Loucy (cell line): ENCODE measurements at regions not wholly inside any gene's neighbourhood (a gene's known extent, or its start where the extent isn't known, plus 50 kb on each side); places are given as distances from the start of the nearest gene placed in this dataset.

ENCODE experiments used
- H2AFZ ChIP-seq: fragments of 200-600 bp; sonication (generic); 2 replicates; pipeline ENCODE4 v1.6.0; 2016; ENCODE audit warnings: antibody characterized with exemption, mild to moderate bottlenecking, low read length, moderate library complexity
- H3F3A ChIP-seq: fragments of 200-600 bp; 2 replicates; pipeline ENCODE4 v1.6.0; 2016; ENCODE audit warnings: antibody characterized with exemption, low read depth, mild to moderate bottlenecking
- H3K27me3 ChIP-seq: fragments of 200-600 bp; sonication (generic); 2 replicates; pipeline ENCODE4 v1.6.1; 2014; ENCODE audit warnings: low read length, mild to moderate bottlenecking; ENCODE audit not compliant: insufficient read depth, poor library complexity, severe bottlenecking
- H3K36me3 ChIP-seq: fragments of 200-600 bp; sonication (generic); 2 replicates; pipeline ENCODE4 v1.6.1; 2016; ENCODE audit warnings: low read length; ENCODE audit not compliant: insufficient read depth
- H3K4me1 ChIP-seq: fragments of 200-600 bp; sonication (generic); 2 replicates; pipeline ENCODE4 v1.5.1; 2014; ENCODE audit warnings: low read length, mild to moderate bottlenecking; ENCODE audit not compliant: insufficient read depth, poor library complexity, severe bottlenecking
- H3K4me2 ChIP-seq: fragments of 200-600 bp; sonication (generic); 2 replicates; pipeline ENCODE4 v1.6.0; 2014; ENCODE audit warnings: antibody characterized with exemption, low read length, low read depth, mild to moderate bottlenecking; ENCODE audit not compliant: poor library complexity, severe bottlenecking
- H3K4me3 ChIP-seq: fragments of 200-600 bp; sonication (generic); 2 replicates; pipeline ENCODE4 v1.5.1; 2014; ENCODE audit warnings: low read length, mild to moderate bottlenecking, mixed read lengths; ENCODE audit not compliant: poor library complexity, severe bottlenecking
- H3K79me2 ChIP-seq: fragments of 200-600 bp; sonication (generic); 2 replicates; pipeline ENCODE4 v1.6.1; 2014; ENCODE audit warnings: low read length; ENCODE audit not compliant: insufficient read depth
- H3K9ac ChIP-seq: fragments of 200-600 bp; sonication (generic); 2 replicates; pipeline ENCODE4 v1.6.0; 2014; ENCODE audit warnings: mild to moderate bottlenecking, low read depth, low read length, moderate library complexity; ENCODE audit not compliant: poor library complexity, severe bottlenecking
- H3K9me2 ChIP-seq: fragments of 200-600 bp; sonication (generic); replicated peaks from 2 replicates; pipeline ENCODE4 v1.6.1; 2016; ENCODE audit warnings: low read depth, low read length, mixed read lengths
- H3K9me3 ChIP-seq: fragments of 200-600 bp; sonication (generic); 2 replicates; pipeline ENCODE4 v1.6.1; 2014; ENCODE audit warnings: mild to moderate bottlenecking, antibody characterized with exemption, low read length, low read depth; ENCODE audit not compliant: insufficient read depth
- H4K20me1 ChIP-seq: fragments of 200-600 bp; sonication (generic); 2 replicates; pipeline ENCODE4 v1.6.0; 2014; ENCODE audit warnings: antibody characterized with exemption, low read length, mild to moderate bottlenecking; ENCODE audit not compliant: insufficient read depth, poor library complexity, severe bottlenecking
- EZH2phosphoT487 ChIP-seq: fragments of 200-600 bp; IDR thresholded peaks from 2 replicates; pipeline ENCODE4 v1.6.1; 2018; ENCODE audit warnings: antibody characterized with exemption, mild to moderate bottlenecking, moderate library complexity, borderline replicate concordance
- TF ChIP-seq, protein P1 (sequence below): fragments of 200-600 bp; sonication (generic); conservative IDR thresholded peaks from 2 replicates; pipeline ENCODE4 v1.5.1; 2014; ENCODE audit warnings: mild to moderate bottlenecking, antibody characterized with exemption, low read length

DNA sequence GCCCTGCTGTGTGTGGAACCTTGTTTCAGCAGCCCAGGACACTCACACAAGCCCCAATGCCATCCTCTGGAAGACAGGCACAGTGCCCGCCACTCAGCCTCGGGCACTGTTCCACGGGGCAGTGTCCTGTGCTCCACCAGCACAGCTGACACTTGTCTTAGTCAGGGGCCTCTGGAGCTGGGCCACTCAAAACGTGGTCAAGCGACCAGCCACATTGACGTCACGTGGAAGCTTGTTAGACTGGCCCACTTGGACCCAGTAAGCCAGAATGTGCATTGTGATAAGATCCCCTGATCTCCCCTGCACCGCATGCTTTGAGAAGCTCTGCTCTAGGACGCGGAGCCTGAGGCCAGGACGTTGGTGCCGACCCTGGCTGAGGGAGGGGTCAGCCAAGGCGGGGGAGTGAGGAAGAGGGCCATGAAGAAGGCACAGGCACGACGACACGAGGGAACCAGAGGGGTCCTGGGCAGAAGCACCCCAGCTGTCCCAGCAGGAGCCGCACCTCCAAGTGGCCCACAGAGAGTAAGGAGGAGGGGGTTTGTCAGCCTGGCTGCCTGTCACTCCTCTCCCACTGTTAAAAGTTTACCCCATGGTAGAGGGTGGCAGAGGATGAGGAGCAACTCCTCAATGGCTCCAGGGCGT, 64.6 kb downstream of the LINC01488 start:
- no peaks in the 10 kb centered on the region for H3K79me2 ChIP-seq
- no peak overlapping the region for H3K4me3 ChIP-seq
- H3K36me3 ChIP-seq: no peaks in the 10 kb centered on the region
- no peak overlapping the region for H3K4me2 ChIP-seq
- H3K27me3 ChIP-seq: no peaks in the 10 kb centered on the region
- H3K9ac ChIP-seq: no peak overlapping the region
- no peaks in the 10 kb centered on the region for H4K20me1 ChIP-seq
- H3K9me3 ChIP-seq: peaks cover 15% of the 10 kb centered on the region; the same call in 1 of the 2 replicates
- H2AFZ ChIP-seq: no peak overlapping the region
- no peaks in the 10 kb centered on the region for H3K4me1 ChIP-seq
- no peaks in the 10 kb centered on the region for H3K9me2 ChIP-seq
- H3F3A ChIP-seq: no peaks in the 10 kb centered on the region
- TF ChIP-seq, protein P1, sequence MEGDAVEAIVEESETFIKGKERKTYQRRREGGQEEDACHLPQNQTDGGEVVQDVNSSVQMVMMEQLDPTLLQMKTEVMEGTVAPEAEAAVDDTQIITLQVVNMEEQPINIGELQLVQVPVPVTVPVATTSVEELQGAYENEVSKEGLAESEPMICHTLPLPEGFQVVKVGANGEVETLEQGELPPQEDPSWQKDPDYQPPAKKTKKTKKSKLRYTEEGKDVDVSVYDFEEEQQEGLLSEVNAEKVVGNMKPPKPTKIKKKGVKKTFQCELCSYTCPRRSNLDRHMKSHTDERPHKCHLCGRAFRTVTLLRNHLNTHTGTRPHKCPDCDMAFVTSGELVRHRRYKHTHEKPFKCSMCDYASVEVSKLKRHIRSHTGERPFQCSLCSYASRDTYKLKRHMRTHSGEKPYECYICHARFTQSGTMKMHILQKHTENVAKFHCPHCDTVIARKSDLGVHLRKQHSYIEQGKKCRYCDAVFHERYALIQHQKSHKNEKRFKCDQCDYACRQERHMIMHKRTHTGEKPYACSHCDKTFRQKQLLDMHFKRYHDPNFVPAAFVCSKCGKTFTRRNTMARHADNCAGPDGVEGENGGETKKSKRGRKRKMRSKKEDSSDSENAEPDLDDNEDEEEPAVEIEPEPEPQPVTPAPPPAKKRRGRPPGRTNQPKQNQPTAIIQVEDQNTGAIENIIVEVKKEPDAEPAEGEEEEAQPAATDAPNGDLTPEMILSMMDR: no peak
- no peak for TF ChIP-seq EZH2phosphoT487

DNA sequence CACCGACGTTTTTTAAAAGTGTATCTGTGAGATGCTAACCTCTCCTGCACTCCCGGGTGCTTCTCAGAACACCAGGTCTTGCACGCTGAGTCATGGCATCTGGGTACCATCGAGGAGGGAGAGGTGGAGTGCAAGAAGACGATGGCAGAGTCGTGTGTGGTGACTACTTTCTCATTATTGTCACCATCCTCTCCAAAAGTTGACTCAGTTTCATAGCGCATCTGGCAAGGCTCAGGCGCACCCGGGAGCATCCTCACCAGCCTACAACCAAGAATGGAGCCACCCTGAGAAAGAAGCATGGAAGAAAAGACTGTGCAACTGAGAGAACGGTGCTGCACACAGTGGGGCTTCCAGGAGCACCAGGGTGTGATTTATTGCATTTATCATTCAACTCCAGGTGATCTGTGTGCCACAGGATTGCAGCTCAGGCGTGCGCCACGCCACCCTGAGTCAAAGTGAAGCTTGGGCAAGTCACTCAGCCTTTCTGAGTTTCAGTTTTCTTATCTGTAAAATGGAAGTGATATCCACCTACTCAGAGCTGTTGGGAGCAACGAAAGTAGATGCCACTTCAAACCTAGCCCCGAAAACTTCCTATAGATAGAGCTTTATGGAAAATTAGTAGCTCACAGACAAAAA, 65.4 kb downstream of the LINC01488 start:
- no peaks in the 10 kb centered on the region for H3F3A ChIP-seq
- H4K20me1 ChIP-seq: no peaks in the 10 kb centered on the region
- H3K4me3 ChIP-seq: no peak overlapping the region
- H3K4me1 ChIP-seq: no peaks in the 10 kb centered on the region
- no peaks in the 10 kb centered on the region for H3K79me2 ChIP-seq
- peaks cover 15% of the 10 kb centered on the region; the same call in 1 of the 2 replicates for H3K9me3 ChIP-seq
- no peak overlapping the region for H3K9ac ChIP-seq
- no peaks in the 10 kb centered on the region for H3K36me3 ChIP-seq
- H3K27me3 ChIP-seq: no peaks in the 10 kb centered on the region
- H2AFZ ChIP-seq: no peak overlapping the region
- TF ChIP-seq, protein P1: no peak
- no peak for TF ChIP-seq EZH2phosphoT487
- H3K4me2 ChIP-seq: no peak overlapping the region
- H3K9me2 ChIP-seq: no peaks in the 10 kb centered on the region

DNA sequence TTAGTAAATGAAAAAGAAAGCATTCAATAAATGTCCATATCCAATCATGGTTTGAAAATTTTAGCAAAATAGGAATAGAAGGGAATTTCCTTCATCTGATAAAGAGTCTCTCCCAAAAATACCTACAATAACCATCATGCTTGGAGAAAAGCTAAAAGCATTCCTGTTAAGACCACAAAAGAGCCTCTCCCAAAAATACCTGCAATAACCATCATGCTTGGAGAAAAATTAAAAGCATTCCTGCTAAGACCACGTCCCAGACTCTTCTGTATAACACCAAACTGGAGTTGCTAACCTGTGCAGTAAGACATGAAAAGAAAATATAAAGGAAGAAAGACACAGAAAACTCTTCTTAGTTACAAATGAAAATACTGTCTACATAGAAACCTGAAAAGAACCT, 69.4 kb downstream of the LINC01488 start:
- no peaks in the 10 kb centered on the region for H3K4me1 ChIP-seq
- no peaks in the 10 kb centered on the region for H3F3A ChIP-seq
- no peaks in the 10 kb centered on the region for H3K9me2 ChIP-seq
- H3K79me2 ChIP-seq: no peaks in the 10 kb centered on the region
- no peaks in the 10 kb centered on the region for H3K27me3 ChIP-seq
- H3K36me3 ChIP-seq: no peaks in the 10 kb centered on the region
- H3K9ac ChIP-seq: no peak overlapping the region
- H4K20me1 ChIP-seq: no peaks in the 10 kb centered on the region
- H3K4me3 ChIP-seq: no peak overlapping the region
- peaks cover 15% of the 10 kb centered on the region; the same call in 1 of the 2 replicates for H3K9me3 ChIP-seq
- H3K4me2 ChIP-seq: no peak overlapping the region
- TF ChIP-seq, protein P1: no peak
- TF ChIP-seq EZH2phosphoT487: no peak
- H2AFZ ChIP-seq: no peak overlapping the region
